ENCODE measurements at regions not wholly inside any gene's neighbourhood (a gene's known extent, or its start where the extent isn't known, plus 50 kb on each side); places are given as distances from the start of the nearest gene placed in this dataset.

- TF ChIP-seq, protein P1, sequence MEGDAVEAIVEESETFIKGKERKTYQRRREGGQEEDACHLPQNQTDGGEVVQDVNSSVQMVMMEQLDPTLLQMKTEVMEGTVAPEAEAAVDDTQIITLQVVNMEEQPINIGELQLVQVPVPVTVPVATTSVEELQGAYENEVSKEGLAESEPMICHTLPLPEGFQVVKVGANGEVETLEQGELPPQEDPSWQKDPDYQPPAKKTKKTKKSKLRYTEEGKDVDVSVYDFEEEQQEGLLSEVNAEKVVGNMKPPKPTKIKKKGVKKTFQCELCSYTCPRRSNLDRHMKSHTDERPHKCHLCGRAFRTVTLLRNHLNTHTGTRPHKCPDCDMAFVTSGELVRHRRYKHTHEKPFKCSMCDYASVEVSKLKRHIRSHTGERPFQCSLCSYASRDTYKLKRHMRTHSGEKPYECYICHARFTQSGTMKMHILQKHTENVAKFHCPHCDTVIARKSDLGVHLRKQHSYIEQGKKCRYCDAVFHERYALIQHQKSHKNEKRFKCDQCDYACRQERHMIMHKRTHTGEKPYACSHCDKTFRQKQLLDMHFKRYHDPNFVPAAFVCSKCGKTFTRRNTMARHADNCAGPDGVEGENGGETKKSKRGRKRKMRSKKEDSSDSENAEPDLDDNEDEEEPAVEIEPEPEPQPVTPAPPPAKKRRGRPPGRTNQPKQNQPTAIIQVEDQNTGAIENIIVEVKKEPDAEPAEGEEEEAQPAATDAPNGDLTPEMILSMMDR (IDR thresholded peaks at IDR 0.05; ENCODE audit: poor library complexity, severe bottlenecking): no peak
- TF ChIP-seq RAD21 (conservative IDR thresholded peaks at IDR 0.05): no peak
- no peak for TF ChIP-seq EP300 (conservative IDR thresholded peaks at IDR 0.05; ENCODE audit: poor library complexity, severe bottlenecking)
These were observed 121.3 kb upstream of the JUN start for GRCh38 chr1:58905126-58905490.
